HEK293 (cell line): ENCODE measurements at regions not wholly inside any gene's neighbourhood (a gene's known extent, or its start where the extent isn't known, plus 50 kb on each side); places are given as distances from the start of the nearest gene placed in this dataset.

ENCODE experiments used
- CTCF ChIA-PET: fragments of 350-600 bp; formaldehyde crosslinking; extraction: SDS; loops from one replicate; lab custom pipeline; 2021; ENCODE audit warnings: antibody characterized with exemption; lab: Yijun Ruan, JAX
- POLR2A ChIA-PET: fragments of 300-600 bp; formaldehyde crosslinking; extraction: SDS; loops from one replicate; lab custom pipeline; 2020; ENCODE audit warnings: antibody characterized with exemption, inconsistent platforms; lab: Yijun Ruan, JAX
- H3K27ac ChIP-seq: fragments of 200-500 bp; sonication (Bioruptor generic); 2 replicates; pipeline ENCODE4 v1.5.1; 2014; ENCODE audit warnings: low read depth, low read length, control low read depth, inconsistent platforms; ENCODE audit errors: extremely low read depth
- H3K36me3 ChIP-seq, 2 experiments: fragments of 200-500 bp in 1 of 2; sonication (Bioruptor generic) in 1 of 2; 1 replicate in 1 of 2; 2 replicates in 1 of 2; pipeline ENCODE4 v1.5.1; 2014 to 2017; ENCODE audit warnings: inconsistent platforms in 2 of 2, low read length in 2 of 2; ENCODE audit not compliant: control insufficient read depth in 2 of 2, insufficient read depth in 1 of 2
- H3K4me1 ChIP-seq: fragments of 200-500 bp; sonication (Bioruptor generic); 2 replicates; pipeline ENCODE4 v1.5.1; 2014; ENCODE audit warnings: mild to moderate bottlenecking, low read length, inconsistent platforms; ENCODE audit not compliant: control insufficient read depth, insufficient read depth
- H3K4me3 ChIP-seq: 2 replicates; pipeline ENCODE4 v1.5.1; 2011; ENCODE audit warnings: low read depth, mild to moderate bottlenecking, control low read depth, low read length, moderate library complexity
- H3K9me3 ChIP-seq: fragments of 200-500 bp; sonication (Bioruptor generic); 2 replicates; pipeline ENCODE4 v1.5.1; 2014; ENCODE audit warnings: low read depth, low read length, inconsistent platforms; ENCODE audit not compliant: control insufficient read depth, insufficient read depth
- GLI4 ChIP-seq: fragments of 450-650 bp; formaldehyde crosslinking; IDR thresholded peaks from 2 replicates; pipeline ENCODE4 v1.5.1; 2016; ENCODE audit warnings: missing biosample characterization, missing genetic modification characterization
- HOXA7 ChIP-seq: sonication (generic); formaldehyde crosslinking; IDR thresholded peaks from 2 replicates; pipeline ENCODE4 v1.8.1; 2022; ENCODE audit warnings: missing genetic modification reagents, borderline replicate concordance
- MYNN ChIP-seq: fragments of 450-650 bp; formaldehyde crosslinking; IDR thresholded peaks from 2 replicates; pipeline ENCODE4 v1.5.1; 2016; ENCODE audit warnings: missing biosample characterization, missing genetic modification characterization, borderline replicate concordance
- OSR2 ChIP-seq: fragments of 450-650 bp; formaldehyde crosslinking; IDR thresholded peaks from 2 replicates; pipeline ENCODE4 v1.5.1; 2016; ENCODE audit warnings: missing biosample characterization, missing genetic modification characterization
- SP2 ChIP-seq: fragments of 450-650 bp; formaldehyde crosslinking; IDR thresholded peaks from 2 replicates; pipeline ENCODE4 v1.5.1; 2016; ENCODE audit warnings: missing biosample characterization, missing genetic modification characterization
- SP3 ChIP-seq: fragments of 450-650 bp; formaldehyde crosslinking; IDR thresholded peaks from 2 replicates; pipeline ENCODE4 v1.5.1; 2016; ENCODE audit warnings: missing biosample characterization, missing genetic modification characterization
- ZBTB1 ChIP-seq: fragments of 450-650 bp; formaldehyde crosslinking; IDR thresholded peaks from 2 replicates; pipeline ENCODE4 v1.5.1; 2016; ENCODE audit warnings: missing biosample characterization, missing genetic modification characterization
- ZBTB17 ChIP-seq: fragments of 450-650 bp; formaldehyde crosslinking; IDR thresholded peaks from 2 replicates; pipeline ENCODE4 v1.5.1; 2016; ENCODE audit warnings: missing biosample characterization, missing genetic modification characterization
- ZEB2 ChIP-seq: fragments of 450-650 bp; formaldehyde crosslinking; IDR thresholded peaks from 2 replicates; pipeline ENCODE4 v1.5.1; 2016; ENCODE audit warnings: missing biosample characterization, missing genetic modification characterization
- ZNF10 ChIP-seq: fragments of 450-650 bp; formaldehyde crosslinking; IDR thresholded peaks from 2 replicates; pipeline ENCODE4 v1.5.1; 2017; ENCODE audit warnings: missing biosample characterization, missing genetic modification characterization
- ZNF121 ChIP-seq: fragments of 450-650 bp; formaldehyde crosslinking; IDR thresholded peaks from 2 replicates; pipeline ENCODE4 v1.5.1; 2016; ENCODE audit warnings: missing biosample characterization, missing genetic modification characterization
- ZNF138 ChIP-seq: fragments of 450-650 bp; formaldehyde crosslinking; IDR thresholded peaks from 2 replicates; pipeline ENCODE4 v1.5.1; 2016; ENCODE audit warnings: missing biosample characterization, missing genetic modification characterization, borderline replicate concordance
- ZNF155 ChIP-seq: fragments of 450-650 bp; formaldehyde crosslinking; IDR thresholded peaks from 2 replicates; pipeline ENCODE4 v1.5.1; 2016; ENCODE audit warnings: missing biosample characterization, missing genetic modification characterization
- ZNF16 ChIP-seq: fragments of 450-650 bp; formaldehyde crosslinking; IDR thresholded peaks from 2 replicates; pipeline ENCODE4 v1.5.1; 2016; ENCODE audit warnings: low read depth, missing biosample characterization, missing genetic modification characterization
- ZNF169 ChIP-seq: fragments of 450-650 bp; formaldehyde crosslinking; IDR thresholded peaks from 2 replicates; pipeline ENCODE4 v1.5.1; 2016; ENCODE audit warnings: missing biosample characterization, missing genetic modification characterization
- ZNF175 ChIP-seq: fragments of 450-650 bp; formaldehyde crosslinking; IDR thresholded peaks from 2 replicates; pipeline ENCODE4 v1.5.1; 2016; ENCODE audit warnings: missing biosample characterization, missing genetic modification characterization
- ZNF354C ChIP-seq: fragments of 450-650 bp; formaldehyde crosslinking; IDR thresholded peaks from 2 replicates; pipeline ENCODE4 v1.5.1; 2016; ENCODE audit warnings: missing biosample characterization, missing genetic modification characterization, low read depth, borderline replicate concordance
- ZNF394 ChIP-seq: fragments of 450-650 bp; formaldehyde crosslinking; IDR thresholded peaks from 2 replicates; pipeline ENCODE4 v1.5.1; 2016; ENCODE audit warnings: missing biosample characterization, missing genetic modification characterization, mild to moderate bottlenecking, moderate library complexity, borderline replicate concordance
- ZNF473 ChIP-seq: fragments of 450-650 bp; formaldehyde crosslinking; IDR thresholded peaks from 2 replicates; pipeline ENCODE4 v1.5.1; 2017; ENCODE audit warnings: missing biosample characterization, missing genetic modification characterization
- ZNF560 ChIP-seq: fragments of 450-650 bp; formaldehyde crosslinking; IDR thresholded peaks from 2 replicates; pipeline ENCODE4 v1.5.1; 2017; ENCODE audit warnings: missing biosample characterization, missing genetic modification characterization, borderline replicate concordance
- ZNF580 ChIP-seq: fragments of 450-650 bp; formaldehyde crosslinking; IDR thresholded peaks from 2 replicates; pipeline ENCODE4 v1.5.1; 2016; ENCODE audit warnings: missing biosample characterization, missing genetic modification characterization
- ZNF624 ChIP-seq: fragments of 450-650 bp; formaldehyde crosslinking; IDR thresholded peaks from 2 replicates; pipeline ENCODE4 v1.5.1; 2017; ENCODE audit warnings: missing biosample characterization, missing genetic modification characterization
- ZNF747 ChIP-seq: fragments of 450-650 bp; formaldehyde crosslinking; IDR thresholded peaks from 2 replicates; pipeline ENCODE4 v1.5.1; 2016; ENCODE audit warnings: missing biosample characterization, missing genetic modification characterization
- ZNF837 ChIP-seq: fragments of 450-650 bp; formaldehyde crosslinking; IDR thresholded peaks from 2 replicates; pipeline ENCODE4 v1.5.1; 2016; ENCODE audit warnings: missing biosample characterization, missing genetic modification characterization
- ZSCAN23 ChIP-seq: fragments of 450-650 bp; formaldehyde crosslinking; IDR thresholded peaks from 2 replicates; pipeline ENCODE4 v1.5.1; 2016; ENCODE audit warnings: missing biosample characterization, missing genetic modification characterization
- ZXDB ChIP-seq: fragments of 450-650 bp; formaldehyde crosslinking; IDR thresholded peaks from 2 replicates; pipeline ENCODE4 v1.5.1; 2016; ENCODE audit warnings: missing biosample characterization, missing genetic modification characterization
- TF ChIP-seq, protein P1 (sequence below): fragments of 450-650 bp; formaldehyde crosslinking; IDR thresholded peaks from 2 replicates; pipeline ENCODE4 v1.5.1; 2017; ENCODE audit warnings: missing biosample characterization, missing genetic modification characterization
- TF ChIP-seq, protein P2 (sequence below): fragments of 450-650 bp; formaldehyde crosslinking; IDR thresholded peaks from 2 replicates; pipeline ENCODE4; 2016; ENCODE audit warnings: missing biosample characterization, missing genetic modification characterization
- TF ChIP-seq, protein P3 (sequence below): fragments of 450-650 bp; formaldehyde crosslinking; IDR thresholded peaks from 2 replicates; pipeline ENCODE4 v1.5.1; 2016; ENCODE audit warnings: missing biosample characterization, missing genetic modification characterization
- TF ChIP-seq, protein P4 (sequence below): fragments of 450-650 bp; formaldehyde crosslinking; IDR thresholded peaks from 2 replicates; pipeline ENCODE4 v1.5.1; 2016; ENCODE audit warnings: missing biosample characterization, missing genetic modification characterization

DNA sequence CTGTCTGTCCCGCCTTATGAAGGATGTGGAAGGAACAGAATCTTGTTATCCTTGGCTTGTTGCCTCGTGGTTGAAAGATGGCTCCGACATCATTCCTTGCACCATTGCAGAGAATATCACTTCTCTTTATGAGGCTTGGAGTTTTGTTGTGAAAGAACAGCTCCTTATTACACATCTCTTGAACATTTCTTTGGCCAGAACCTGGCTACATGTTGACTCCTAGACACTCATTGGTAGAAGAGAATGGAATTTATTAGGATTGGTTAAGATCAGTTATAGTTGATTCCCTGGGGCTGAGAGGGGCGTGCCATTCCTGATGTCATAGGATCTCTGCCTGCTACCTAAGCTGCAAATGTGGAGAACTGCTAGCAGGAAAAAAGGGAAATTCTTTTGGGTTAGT is 180.5 kb upstream of the CTBP2 start:
- TF ChIP-seq, protein P1, sequence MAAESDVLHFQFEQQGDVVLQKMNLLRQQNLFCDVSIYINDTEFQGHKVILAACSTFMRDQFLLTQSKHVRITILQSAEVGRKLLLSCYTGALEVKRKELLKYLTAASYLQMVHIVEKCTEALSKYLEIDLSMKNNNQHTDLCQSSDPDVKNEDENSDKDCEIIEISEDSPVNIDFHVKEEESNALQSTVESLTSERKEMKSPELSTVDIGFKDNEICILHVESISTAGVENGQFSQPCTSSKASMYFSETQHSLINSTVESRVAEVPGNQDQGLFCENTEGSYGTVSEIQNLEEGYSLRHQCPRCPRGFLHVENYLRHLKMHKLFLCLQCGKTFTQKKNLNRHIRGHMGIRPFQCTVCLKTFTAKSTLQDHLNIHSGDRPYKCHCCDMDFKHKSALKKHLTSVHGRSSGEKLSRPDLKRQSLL (tag by site-specific recombination): 0 out of 2 replicates have a peak, but pooled peaks have one; percentile 15
- no peak for TF ChIP-seq ZNF624 (tag by site-specific recombination)
- TF ChIP-seq, protein P2, sequence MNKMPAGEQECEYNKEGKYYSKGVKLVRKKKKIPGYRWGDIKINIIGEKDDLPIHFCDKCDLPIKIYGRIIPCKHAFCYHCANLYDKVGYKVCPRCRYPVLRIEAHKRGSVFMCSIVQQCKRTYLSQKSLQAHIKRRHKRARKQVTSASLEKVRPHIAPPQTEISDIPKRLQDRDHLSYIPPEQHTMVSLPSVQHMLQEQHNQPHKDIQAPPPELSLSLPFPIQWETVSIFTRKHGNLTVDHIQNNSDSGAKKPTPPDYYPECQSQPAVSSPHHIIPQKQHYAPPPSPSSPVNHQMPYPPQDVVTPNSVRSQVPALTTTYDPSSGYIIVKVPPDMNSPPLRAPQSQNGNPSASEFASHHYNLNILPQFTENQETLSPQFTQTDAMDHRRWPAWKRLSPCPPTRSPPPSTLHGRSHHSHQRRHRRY (tag by site-specific recombination): no peak
- ChIA-PET POLR2A (no interaction called here), CTCF (interaction anchor here (0.6 to 1.8 kb wide), 3 partner anchors 32 to 293 kb away, joined by 4 to 6 read pairs (median 4); no protein-coding TSS in a partner anchor)
- H3K9me3 ChIP-seq: no peaks in the 10 kb centered on the region; the same call in 1 of the 2 replicates
- no peak overlapping the region for H3K27ac ChIP-seq
- H3K4me1 ChIP-seq: no peaks in the 10 kb centered on the region; the same call in 1 of the 2 replicates
- H3K4me3 ChIP-seq: no peak overlapping the region
- H3K36me3 ChIP-seq: no peaks in the 10 kb centered on the region

DNA sequence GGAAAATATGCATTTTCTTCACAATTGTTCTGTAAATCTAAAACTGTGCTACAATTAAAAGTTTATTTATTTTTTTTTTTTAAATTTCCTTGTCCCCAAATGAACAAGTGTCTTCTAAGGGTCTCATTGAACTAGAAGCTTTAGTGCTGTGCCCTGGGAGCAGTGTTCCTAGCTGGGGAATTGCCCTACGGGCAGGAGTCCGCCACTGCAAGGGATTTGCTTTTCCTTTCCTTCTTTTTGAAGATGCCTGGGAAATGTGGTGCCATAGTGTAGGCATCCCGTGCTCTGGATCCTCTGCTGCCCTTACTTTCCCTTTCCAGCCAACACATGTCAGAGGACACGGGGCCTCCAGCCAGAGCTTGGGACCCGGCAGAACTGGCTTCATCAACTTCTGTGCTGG is 177.1 kb upstream of the CTBP2 start:
- ChIA-PET POLR2A (no interaction called here), CTCF (no interaction called here)
- no peak overlapping the region for H3K4me3 ChIP-seq
- TF ChIP-seq ZBTB1 (tag by site-specific recombination) (no peak), ZBTB17 (no peak), ZNF10 (tag by site-specific recombination) (no peak), SP2 (tag by site-specific recombination) (no peak), ZNF394 (tag by site-specific recombination) (no peak), ZNF121 (no peak), ZNF560 (tag by site-specific recombination) (no peak), ZNF155 (no peak), HOXA7 (CRISPR knock-in tag) (no peak)
- TF ChIP-seq, protein P3, sequence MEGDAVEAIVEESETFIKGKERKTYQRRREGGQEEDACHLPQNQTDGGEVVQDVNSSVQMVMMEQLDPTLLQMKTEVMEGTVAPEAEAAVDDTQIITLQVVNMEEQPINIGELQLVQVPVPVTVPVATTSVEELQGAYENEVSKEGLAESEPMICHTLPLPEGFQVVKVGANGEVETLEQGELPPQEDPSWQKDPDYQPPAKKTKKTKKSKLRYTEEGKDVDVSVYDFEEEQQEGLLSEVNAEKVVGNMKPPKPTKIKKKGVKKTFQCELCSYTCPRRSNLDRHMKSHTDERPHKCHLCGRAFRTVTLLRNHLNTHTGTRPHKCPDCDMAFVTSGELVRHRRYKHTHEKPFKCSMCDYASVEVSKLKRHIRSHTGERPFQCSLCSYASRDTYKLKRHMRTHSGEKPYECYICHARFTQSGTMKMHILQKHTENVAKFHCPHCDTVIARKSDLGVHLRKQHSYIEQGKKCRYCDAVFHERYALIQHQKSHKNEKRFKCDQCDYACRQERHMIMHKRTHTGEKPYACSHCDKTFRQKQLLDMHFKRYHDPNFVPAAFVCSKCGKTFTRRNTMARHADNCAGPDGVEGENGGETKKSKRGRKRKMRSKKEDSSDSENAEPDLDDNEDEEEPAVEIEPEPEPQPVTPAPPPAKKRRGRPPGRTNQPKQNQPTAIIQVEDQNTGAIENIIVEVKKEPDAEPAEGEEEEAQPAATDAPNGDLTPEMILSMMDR: no peak
- TF ChIP-seq, protein P4, sequence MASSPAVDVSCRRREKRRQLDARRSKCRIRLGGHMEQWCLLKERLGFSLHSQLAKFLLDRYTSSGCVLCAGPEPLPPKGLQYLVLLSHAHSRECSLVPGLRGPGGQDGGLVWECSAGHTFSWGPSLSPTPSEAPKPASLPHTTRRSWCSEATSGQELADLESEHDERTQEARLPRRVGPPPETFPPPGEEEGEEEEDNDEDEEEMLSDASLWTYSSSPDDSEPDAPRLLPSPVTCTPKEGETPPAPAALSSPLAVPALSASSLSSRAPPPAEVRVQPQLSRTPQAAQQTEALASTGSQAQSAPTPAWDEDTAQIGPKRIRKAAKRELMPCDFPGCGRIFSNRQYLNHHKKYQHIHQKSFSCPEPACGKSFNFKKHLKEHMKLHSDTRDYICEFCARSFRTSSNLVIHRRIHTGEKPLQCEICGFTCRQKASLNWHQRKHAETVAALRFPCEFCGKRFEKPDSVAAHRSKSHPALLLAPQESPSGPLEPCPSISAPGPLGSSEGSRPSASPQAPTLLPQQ (tag by site-specific recombination): no peak
- no peak overlapping the region for H3K27ac ChIP-seq
- H3K9me3 ChIP-seq: no peaks in the 10 kb centered on the region; the same call in 1 of the 2 replicates
- no peaks in the 10 kb centered on the region; the same call in 1 of the 2 replicates for H3K4me1 ChIP-seq
- H3K36me3 ChIP-seq: no peaks in the 10 kb centered on the region

DNA sequence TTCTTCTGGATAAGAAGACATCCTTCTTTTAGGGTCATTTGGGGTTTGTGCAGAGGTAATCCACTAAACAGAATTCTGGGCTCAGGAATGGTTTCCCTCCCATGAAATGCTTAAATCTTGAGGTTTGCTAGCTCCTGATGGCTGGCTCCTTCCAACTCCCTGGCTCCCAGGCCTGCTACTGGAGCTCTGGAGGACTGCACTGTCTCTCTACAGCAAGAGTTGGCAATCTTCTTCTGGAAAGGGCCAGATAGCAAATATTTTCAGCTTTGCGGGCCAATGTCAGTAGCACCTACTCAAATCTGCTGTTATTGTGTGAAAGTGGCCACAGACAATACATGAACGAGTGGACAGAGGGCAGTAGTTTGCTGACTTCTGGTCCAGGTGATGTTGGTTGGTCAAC is 174.2 kb upstream of the CTBP2 start:
- no peak overlapping the region for H3K27ac ChIP-seq
- ChIA-PET CTCF (no interaction called here), POLR2A (no interaction called here)
- H3K4me1 ChIP-seq: no peaks in the 10 kb centered on the region
- no peak overlapping the region for H3K4me3 ChIP-seq
- no peaks in the 10 kb centered on the region for H3K9me3 ChIP-seq
- no peaks in the 10 kb centered on the region for H3K36me3 ChIP-seq
- TF ChIP-seq ZNF16 (tag by site-specific recombination): no peak
- no peak for TF ChIP-seq ZSCAN23 (tag by site-specific recombination)
- TF ChIP-seq ZNF473: no peak
- no peak for TF ChIP-seq GLI4 (tag by site-specific recombination)
- no peak for TF ChIP-seq ZEB2
- TF ChIP-seq ZNF169 (tag by site-specific recombination): no peak
- TF ChIP-seq OSR2 (tag by site-specific recombination): no peak
- no peak for TF ChIP-seq ZNF580 (tag by site-specific recombination)
- no peak for TF ChIP-seq ZXDB (tag by site-specific recombination)
- TF ChIP-seq ZNF747: no peak
- TF ChIP-seq MYNN: no peak
- TF ChIP-seq ZNF354C (tag by site-specific recombination): no peak
- TF ChIP-seq ZNF175 (tag by site-specific recombination): no peak
- TF ChIP-seq ZNF138 (tag by site-specific recombination): no peak
- no peak for TF ChIP-seq SP3
- no peak for TF ChIP-seq ZNF837 (tag by site-specific recombination)
